ENCODE measurements at regions not wholly inside any gene's neighbourhood (a gene's known extent, or its start where the extent isn't known, plus 50 kb on each side); places are given as distances from the start of the nearest gene placed in this dataset.

DNA sequence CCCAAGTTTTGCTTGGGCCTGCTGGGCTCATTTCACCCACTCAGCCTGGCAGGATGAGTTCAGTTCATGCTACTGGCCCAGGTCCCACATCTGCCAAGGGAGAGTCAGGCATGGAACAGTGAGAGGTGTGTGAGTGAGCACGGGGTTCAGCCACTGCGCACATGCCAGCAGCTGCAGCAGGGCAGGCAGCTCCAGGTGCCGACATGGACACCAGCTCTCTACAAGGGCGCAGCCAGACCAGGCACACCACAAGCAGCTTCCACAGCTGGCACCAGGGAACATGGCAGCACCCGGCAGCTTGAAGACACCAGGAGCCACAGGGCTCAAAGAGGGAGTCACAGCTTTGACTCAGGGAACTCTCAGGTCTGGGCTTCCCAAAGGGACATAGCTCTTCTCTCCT is 938.0 kb downstream of the SORCS3 start:
- no peak overlapping the region for H3K27ac Mint-ChIP-seq
- no peaks in the 10 kb centered on the region for H3K27me3 Mint-ChIP-seq (ENCODE audit: low read depth)
- CTCF ChIA-PET: no interaction called here
- no peaks in the 10 kb centered on the region for H3K36me3 Mint-ChIP-seq
- TF ChIP-seq ATF1 (CRISPR knock-in tag; IDR thresholded peaks at IDR 0.05): no peak
- TF ChIP-seq, protein P1, sequence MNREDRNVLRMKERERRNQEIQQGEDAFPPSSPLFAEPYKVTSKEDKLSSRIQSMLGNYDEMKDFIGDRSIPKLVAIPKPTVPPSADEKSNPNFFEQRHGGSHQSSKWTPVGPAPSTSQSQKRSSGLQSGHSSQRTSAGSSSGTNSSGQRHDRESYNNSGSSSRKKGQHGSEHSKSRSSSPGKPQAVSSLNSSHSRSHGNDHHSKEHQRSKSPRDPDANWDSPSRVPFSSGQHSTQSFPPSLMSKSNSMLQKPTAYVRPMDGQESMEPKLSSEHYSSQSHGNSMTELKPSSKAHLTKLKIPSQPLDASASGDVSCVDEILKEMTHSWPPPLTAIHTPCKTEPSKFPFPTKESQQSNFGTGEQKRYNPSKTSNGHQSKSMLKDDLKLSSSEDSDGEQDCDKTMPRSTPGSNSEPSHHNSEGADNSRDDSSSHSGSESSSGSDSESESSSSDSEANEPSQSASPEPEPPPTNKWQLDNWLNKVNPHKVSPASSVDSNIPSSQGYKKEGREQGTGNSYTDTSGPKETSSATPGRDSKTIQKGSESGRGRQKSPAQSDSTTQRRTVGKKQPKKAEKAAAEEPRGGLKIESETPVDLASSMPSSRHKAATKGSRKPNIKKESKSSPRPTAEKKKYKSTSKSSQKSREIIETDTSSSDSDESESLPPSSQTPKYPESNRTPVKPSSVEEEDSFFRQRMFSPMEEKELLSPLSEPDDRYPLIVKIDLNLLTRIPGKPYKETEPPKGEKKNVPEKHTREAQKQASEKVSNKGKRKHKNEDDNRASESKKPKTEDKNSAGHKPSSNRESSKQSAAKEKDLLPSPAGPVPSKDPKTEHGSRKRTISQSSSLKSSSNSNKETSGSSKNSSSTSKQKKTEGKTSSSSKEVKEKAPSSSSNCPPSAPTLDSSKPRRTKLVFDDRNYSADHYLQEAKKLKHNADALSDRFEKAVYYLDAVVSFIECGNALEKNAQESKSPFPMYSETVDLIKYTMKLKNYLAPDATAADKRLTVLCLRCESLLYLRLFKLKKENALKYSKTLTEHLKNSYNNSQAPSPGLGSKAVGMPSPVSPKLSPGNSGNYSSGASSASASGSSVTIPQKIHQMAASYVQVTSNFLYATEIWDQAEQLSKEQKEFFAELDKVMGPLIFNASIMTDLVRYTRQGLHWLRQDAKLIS (CRISPR knock-in tag; IDR thresholded peaks at IDR 0.05; ENCODE audit: borderline replicate concordance): no peak
- no peak for ATAC-seq
- no peak overlapping the region for H3K4me3 Mint-ChIP-seq
- H3K9me3 Mint-ChIP-seq: peaks cover 12% of the 10 kb centered on the region
- POLR2A ChIA-PET: no interaction called here
- peaks cover 14% of the 10 kb centered on the region for H3K4me1 Mint-ChIP-seq
- DNase-seq (ENCODE audit: low spot score): no peak

DNA sequence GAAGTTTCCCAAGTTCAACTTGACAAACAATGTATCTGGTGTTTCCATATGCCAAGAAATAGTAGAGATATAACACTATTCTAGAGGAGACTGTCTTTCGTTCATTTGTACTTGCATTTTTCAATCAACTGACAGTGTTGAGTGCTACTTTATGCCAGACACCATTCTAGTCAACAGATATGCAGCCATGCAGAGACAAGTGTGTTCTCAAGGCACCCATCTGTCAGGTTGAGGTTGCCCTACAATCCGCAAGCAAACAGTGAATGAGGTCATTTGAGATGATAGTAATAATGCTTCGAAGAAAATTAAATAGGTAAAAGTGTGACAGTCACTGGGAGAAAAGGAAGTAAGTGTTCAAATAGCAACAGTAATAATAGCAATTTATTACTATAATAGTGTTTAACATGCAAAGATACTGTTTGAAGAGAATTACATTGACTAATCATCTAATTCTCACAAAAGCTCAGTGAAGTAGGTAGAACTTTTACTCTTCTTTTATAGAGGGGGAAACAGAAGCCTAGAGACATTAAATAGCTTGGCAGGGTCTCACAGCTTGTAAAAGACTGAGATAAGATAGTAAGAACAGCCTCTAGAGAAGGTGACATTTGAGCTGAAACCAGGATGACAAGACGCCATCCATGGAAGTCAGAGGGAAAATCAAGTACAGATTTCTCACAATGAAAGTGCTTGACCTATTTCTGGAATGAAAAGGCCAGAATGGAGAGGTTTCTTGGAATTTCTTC is 936.9 kb downstream of the SORCS3 start:
- Mint-ChIP-seq H3K9me3 (peaks cover 22% of the 10 kb centered on the region), H3K27ac (no peak overlapping the region), H3K4me1 (peaks cover 14% of the 10 kb centered on the region), H3K27me3 (ENCODE audit: low read depth) (no peaks in the 10 kb centered on the region), H3K4me3 (no peak overlapping the region), H3K36me3 (no peaks in the 10 kb centered on the region)
- DNase-seq (ENCODE audit: low spot score) (no peak), ATAC-seq (no peak)
- CTCF ChIA-PET: interaction anchor here (0.6 kb wide), 1 partner anchor 10 kb away, joined by 4 read pairs; no protein-coding TSS in a partner anchor
- TF ChIP-seq, protein P2, sequence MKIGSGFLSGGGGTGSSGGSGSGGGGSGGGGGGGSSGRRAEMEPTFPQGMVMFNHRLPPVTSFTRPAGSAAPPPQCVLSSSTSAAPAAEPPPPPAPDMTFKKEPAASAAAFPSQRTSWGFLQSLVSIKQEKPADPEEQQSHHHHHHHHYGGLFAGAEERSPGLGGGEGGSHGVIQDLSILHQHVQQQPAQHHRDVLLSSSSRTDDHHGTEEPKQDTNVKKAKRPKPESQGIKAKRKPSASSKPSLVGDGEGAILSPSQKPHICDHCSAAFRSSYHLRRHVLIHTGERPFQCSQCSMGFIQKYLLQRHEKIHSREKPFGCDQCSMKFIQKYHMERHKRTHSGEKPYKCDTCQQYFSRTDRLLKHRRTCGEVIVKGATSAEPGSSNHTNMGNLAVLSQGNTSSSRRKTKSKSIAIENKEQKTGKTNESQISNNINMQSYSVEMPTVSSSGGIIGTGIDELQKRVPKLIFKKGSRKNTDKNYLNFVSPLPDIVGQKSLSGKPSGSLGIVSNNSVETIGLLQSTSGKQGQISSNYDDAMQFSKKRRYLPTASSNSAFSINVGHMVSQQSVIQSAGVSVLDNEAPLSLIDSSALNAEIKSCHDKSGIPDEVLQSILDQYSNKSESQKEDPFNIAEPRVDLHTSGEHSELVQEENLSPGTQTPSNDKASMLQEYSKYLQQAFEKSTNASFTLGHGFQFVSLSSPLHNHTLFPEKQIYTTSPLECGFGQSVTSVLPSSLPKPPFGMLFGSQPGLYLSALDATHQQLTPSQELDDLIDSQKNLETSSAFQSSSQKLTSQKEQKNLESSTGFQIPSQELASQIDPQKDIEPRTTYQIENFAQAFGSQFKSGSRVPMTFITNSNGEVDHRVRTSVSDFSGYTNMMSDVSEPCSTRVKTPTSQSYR (CRISPR knock-in tag; IDR thresholded peaks at IDR 0.05): no peak
- no peak for TF ChIP-seq ZNF396 (CRISPR knock-in tag; IDR thresholded peaks at IDR 0.05; ENCODE audit: borderline replicate concordance)
- no peak for TF ChIP-seq TCF7 (CRISPR knock-in tag; IDR thresholded peaks at IDR 0.05; ENCODE audit: low read depth)
- TF ChIP-seq RELA (CRISPR knock-in tag; IDR thresholded peaks at IDR 0.05; ENCODE audit: borderline replicate concordance): no peak
- TF ChIP-seq ZNF317 (CRISPR knock-in tag; IDR thresholded peaks at IDR 0.05; ENCODE audit: borderline replicate concordance, low read depth): no peak
- TF ChIP-seq CREM (CRISPR knock-in tag; IDR thresholded peaks at IDR 0.05): no peak
- no peak for TF ChIP-seq NFE2L1 (CRISPR knock-in tag; IDR thresholded peaks at IDR 0.05)
- TF ChIP-seq, protein P3, sequence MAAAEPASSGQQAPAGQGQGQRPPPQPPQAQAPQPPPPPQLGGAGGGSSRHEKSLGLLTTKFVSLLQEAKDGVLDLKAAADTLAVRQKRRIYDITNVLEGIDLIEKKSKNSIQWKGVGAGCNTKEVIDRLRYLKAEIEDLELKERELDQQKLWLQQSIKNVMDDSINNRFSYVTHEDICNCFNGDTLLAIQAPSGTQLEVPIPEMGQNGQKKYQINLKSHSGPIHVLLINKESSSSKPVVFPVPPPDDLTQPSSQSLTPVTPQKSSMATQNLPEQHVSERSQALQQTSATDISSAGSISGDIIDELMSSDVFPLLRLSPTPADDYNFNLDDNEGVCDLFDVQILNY (CRISPR knock-in tag; IDR thresholded peaks at IDR 0.05): no peak
- no peak for TF ChIP-seq HMGA2 (CRISPR knock-in tag; IDR thresholded peaks at IDR 0.05)
- no peak for TF ChIP-seq ZBTB21 (CRISPR knock-in tag; IDR thresholded peaks at IDR 0.05; ENCODE audit: borderline replicate concordance)
- TF ChIP-seq, protein P4, sequence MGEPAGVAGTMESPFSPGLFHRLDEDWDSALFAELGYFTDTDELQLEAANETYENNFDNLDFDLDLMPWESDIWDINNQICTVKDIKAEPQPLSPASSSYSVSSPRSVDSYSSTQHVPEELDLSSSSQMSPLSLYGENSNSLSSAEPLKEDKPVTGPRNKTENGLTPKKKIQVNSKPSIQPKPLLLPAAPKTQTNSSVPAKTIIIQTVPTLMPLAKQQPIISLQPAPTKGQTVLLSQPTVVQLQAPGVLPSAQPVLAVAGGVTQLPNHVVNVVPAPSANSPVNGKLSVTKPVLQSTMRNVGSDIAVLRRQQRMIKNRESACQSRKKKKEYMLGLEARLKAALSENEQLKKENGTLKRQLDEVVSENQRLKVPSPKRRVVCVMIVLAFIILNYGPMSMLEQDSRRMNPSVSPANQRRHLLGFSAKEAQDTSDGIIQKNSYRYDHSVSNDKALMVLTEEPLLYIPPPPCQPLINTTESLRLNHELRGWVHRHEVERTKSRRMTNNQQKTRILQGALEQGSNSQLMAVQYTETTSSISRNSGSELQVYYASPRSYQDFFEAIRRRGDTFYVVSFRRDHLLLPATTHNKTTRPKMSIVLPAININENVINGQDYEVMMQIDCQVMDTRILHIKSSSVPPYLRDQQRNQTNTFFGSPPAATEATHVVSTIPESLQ (CRISPR knock-in tag; IDR thresholded peaks at IDR 0.05): no peak
- no peak for TF ChIP-seq SMAD3 (CRISPR knock-in tag; IDR thresholded peaks at IDR 0.05; ENCODE audit: borderline replicate concordance)
- POLR2A ChIA-PET: interaction anchor here (0.9 kb wide), 1 partner anchor 12 kb away, joined by 3 read pairs; no protein-coding TSS in a partner anchor
